GM18502 (cell line): ENCODE measurements at regions not wholly inside any gene's neighbourhood (a gene's known extent, or its start where the extent isn't known, plus 50 kb on each side); places are given as distances from the start of the nearest gene placed in this dataset.

Experiments used
- ATAC-seq: cut with Tn5 transposase; IDR thresholded peaks from one replicate; pipeline ENCODE4 v1.9.1; 2021; ENCODE audit warnings: mild to moderate bottlenecking; ENCODE audit not compliant: unreplicated experiment, poor library complexity

GRCh38 chr4:122297694-122298093 lies 81.1 kb upstream of the ADAD1 start:
- no peak for ATAC-seq

- no peak for ATAC-seq
Observed at GRCh38 chr4:122300776-122301175, 78.0 kb upstream of the ADAD1 start.

GRCh38 chr4:122305853-122306252 lies 73.0 kb upstream of the ADAD1 start:
- no peak for ATAC-seq

- ATAC-seq, result no peak
Observed at GRCh38 chr4:122309988-122310626, 68.7 kb upstream of the ADAD1 start.

GRCh38 chr4:122313006-122313646 lies 65.7 kb upstream of the ADAD1 start:
- ATAC-seq, result no peak

- no peak for ATAC-seq
Observed at GRCh38 chr4:122326908-122327307, 51.9 kb upstream of the ADAD1 start.

- ATAC-seq, result no peak
Observed at GRCh38 chr4:122328893-122329292, 49.9 kb upstream of the ADAD1 start.
